CD14-positive monocyte (primary cell): ENCODE measurements at regions not wholly inside any gene's neighbourhood (a gene's known extent, or its start where the extent isn't known, plus 50 kb on each side); places are given as distances from the start of the nearest gene placed in this dataset.

Experiments
- DNase-seq, 3 donors: peaks; one replicate each; pipeline ENCODE4 v3.0.0-alpha.2; 2011 to 2022
- H2AFZ ChIP-seq: 2 replicates; pipeline ENCODE4 v1.6.0; 2012; ENCODE audit warnings: mild to moderate bottlenecking, low read depth, low read length, inconsistent platforms; ENCODE audit not compliant: insufficient read depth, poor library complexity, severe bottlenecking
- H3K27ac ChIP-seq, 2 donors: 1 replicate in 1 of 2; 2 replicates in 1 of 2; pipeline ENCODE4 v1.5.1; 2012 to 2013; ENCODE audit warnings: low read length in 2 of 2, control low read depth in 1 of 2, inconsistent platforms in 1 of 2, low read depth in 1 of 2, mild to moderate bottlenecking in 1 of 2
- H3K27me3 ChIP-seq, 2 donors: one replicate each; pipeline versions ENCODE4 v1.6.0 to v1.6.1; 2011 to 2013; ENCODE audit warnings: low read length in 2 of 2; ENCODE audit not compliant: control insufficient read depth in 2 of 2, insufficient read depth in 2 of 2
- H3K36me3 ChIP-seq, 2 donors: replicated peaks in 1 of 2; 1 replicate in 1 of 2; 2 replicates in 1 of 2; pipeline versions ENCODE4 v1.5.1 to v1.6.1; 2012 to 2013; ENCODE audit warnings: low read length in 2 of 2, control low read depth in 1 of 2, inconsistent platforms in 1 of 2, mild to moderate bottlenecking in 1 of 2; ENCODE audit not compliant: insufficient read depth in 2 of 2, control insufficient read depth in 1 of 2
- H3K4me1 ChIP-seq, 2 donors: 1 replicate in 1 of 2; 2 replicates in 1 of 2; pipeline versions ENCODE4 v1.5.1 to v1.6.1; 2012 to 2013; ENCODE audit warnings: low read length in 2 of 2, control low read depth in 1 of 2, inconsistent platforms in 1 of 2, mild to moderate bottlenecking in 1 of 2, moderate library complexity in 1 of 2; ENCODE audit not compliant: insufficient read depth in 2 of 2, control insufficient read depth in 1 of 2
- H3K4me2 ChIP-seq: replicated peaks from 2 replicates; pipeline ENCODE3; 2012; ENCODE audit warnings: low read length, moderate library complexity, mild to moderate bottlenecking; ENCODE audit not compliant: poor library complexity, severe bottlenecking; ENCODE audit errors: extremely low read depth
- H3K4me3 ChIP-seq, 3 experiments: fragments of 200-600 bp in 1 of 3; sonication (generic) in 1 of 3; replicated peaks in 1 of 3; 1 replicate in 2 of 3; 2 replicates in 1 of 3; pipeline ENCODE4 v1.5.1; 2011 to 2013; ENCODE audit warnings: low read length in 3 of 3, mild to moderate bottlenecking in 3 of 3, control low read depth in 2 of 3, low read depth in 2 of 3, inconsistent platforms in 1 of 3, moderate library complexity in 1 of 3
- H3K79me2 ChIP-seq: 2 replicates; pipeline ENCODE4 v1.6.0; 2012; ENCODE audit warnings: mild to moderate bottlenecking, control low read depth, inconsistent platforms, low read length, moderate library complexity; ENCODE audit not compliant: insufficient read depth
- H3K9ac ChIP-seq: 2 replicates; pipeline ENCODE4 v1.6.0; 2017; ENCODE audit warnings: low read length, mild to moderate bottlenecking; ENCODE audit not compliant: insufficient read depth, poor library complexity, severe bottlenecking
- H3K9me3 ChIP-seq, 2 donors: replicated peaks in 1 of 2; 1 replicate in 1 of 2; 2 replicates in 1 of 2; pipeline versions ENCODE4 v1.5.1 to v1.6.1; 2012 to 2013; ENCODE audit warnings: low read length in 2 of 2, control low read depth in 1 of 2; ENCODE audit not compliant: control insufficient read depth in 1 of 2, insufficient read depth in 1 of 2
- H4K20me1 ChIP-seq: 2 replicates; pipeline ENCODE4 v1.6.0; 2012; ENCODE audit warnings: mild to moderate bottlenecking, low read length, control low read depth, moderate library complexity; ENCODE audit not compliant: insufficient read depth
- H3K27ac Mint-ChIP-seq, 7 donors: one replicate each; pipeline ENCODE4 v1.8.0; 2020; ENCODE audit warnings: mild to moderate bottlenecking in 7 of 7, mixed read lengths in 7 of 7, moderate library complexity in 6 of 7, inconsistent platforms in 2 of 7
- H3K27me3 Mint-ChIP-seq, 3 donors: one replicate each; pipeline ENCODE4 v1.8.0; 2021 to 2022; ENCODE audit warnings: low read depth in 3 of 3, mild to moderate bottlenecking in 3 of 3, mixed read lengths in 3 of 3, moderate library complexity in 3 of 3, inconsistent platforms in 1 of 3
- H3K36me3 Mint-ChIP-seq, 2 donors: one replicate each; pipeline ENCODE4 v1.8.0; 2020; ENCODE audit warnings: mixed read lengths in 2 of 2, inconsistent platforms in 1 of 2, mild to moderate bottlenecking in 1 of 2
- H3K4me1 Mint-ChIP-seq: one replicate; pipeline ENCODE4 v1.8.0; 2020; ENCODE audit warnings: mild to moderate bottlenecking, mixed read lengths
- H3K4me3 Mint-ChIP-seq, 2 donors: one replicate each; pipeline ENCODE4 v1.8.0; 2020; ENCODE audit warnings: mild to moderate bottlenecking in 2 of 2, mixed read lengths in 2 of 2, moderate library complexity in 1 of 2
- H3K9me3 Mint-ChIP-seq, 7 donors: one replicate each; pipeline ENCODE4 v1.8.0; 2020 to 2022; ENCODE audit warnings: mixed read lengths in 7 of 7, mild to moderate bottlenecking in 6 of 7, moderate library complexity in 6 of 7, inconsistent platforms in 2 of 7
- CTCF ChIP-seq: fragments of 200-600 bp; IDR thresholded peaks from one replicate; pipeline ENCODE4 v1.8.0; 2022; ENCODE audit warnings: antibody characterized with exemption, mild to moderate bottlenecking
- WGBS: methylation state at CpG from one replicate; pipeline ENCODE4 v1.1.5; 2013; ENCODE audit warnings: missing lambda C conversion rate; ENCODE audit not compliant: insufficient coverage; 5-methylcytosine and 5-hydroxymethylcytosine counted together
- intact Hi-C, 2 donors: fragments of 100-400 bp; cut with micrococcal nuclease; formaldehyde crosslinking; loops; one replicate each; pipeline versions ENCODE4 v1.15.0 to v1.15.1; 2023

- Histone ChIP-seq H3K36me3 (no peaks in the 10 kb centered on the region), H3K4me2 (peak overlapping the region; percentile 78), H3K4me3 (peak overlapping the region; percentile 6 to 72 (median 50)), H3K27me3 (peaks cover 15 to 23% of the 10 kb centered on the region in 2 donors), H4K20me1 (no peaks in the 10 kb centered on the region), H3K79me2 (no peaks in the 10 kb centered on the region), H2AFZ (peak overlapping the region; percentile 62), H3K9ac (no peak overlapping the region), H3K9me3 (no peaks in the 10 kb centered on the region), H3K27ac (no peak overlapping the region), H3K4me1 (peaks cover 7 to 10% of the 10 kb centered on the region in 2 donors)
- H3K9me3 Mint-ChIP-seq, result peaks cover 0 to 4% (median 0%) of the 10 kb centered on the region in 7 donors
- peaks cover 22 to 27% (median 27%) of the 10 kb centered on the region in 3 donors for H3K27me3 Mint-ChIP-seq
- TF ChIP-seq CTCF, result no peak
- intact Hi-C loops, result no loop called here
- H3K4me3 Mint-ChIP-seq, result peak overlapping the region; percentile 76 to 92
- peaks cover 12% of the 10 kb centered on the region for H3K4me1 Mint-ChIP-seq
- H3K36me3 Mint-ChIP-seq, result no peaks in the 10 kb centered on the region
- WGBS, result under 1% methylated on average over 57 of the region's 76 CpGs
- no peak for DNase-seq
- H3K27ac Mint-ChIP-seq, result no peak overlapping the region
Measured at GRCh38 chr2:58428096-58429013, 187.2 kb upstream of the FANCL start.

- Histone ChIP-seq H3K27me3 (peaks cover 15 to 23% of the 10 kb centered on the region in 2 donors), H3K4me1 (peaks cover 7 to 10% of the 10 kb centered on the region in 2 donors), H3K36me3 (no peaks in the 10 kb centered on the region), H3K4me2 (peak overlapping the region; percentile 78), H3K27ac (no peak overlapping the region), H2AFZ (peak overlapping the region; percentile 62), H4K20me1 (no peaks in the 10 kb centered on the region), H3K79me2 (no peaks in the 10 kb centered on the region), H3K4me3 (peak overlapping the region; percentile 6 to 72 (median 50)), H3K9me3 (no peaks in the 10 kb centered on the region), H3K9ac (no peak overlapping the region)
- no peak for TF ChIP-seq CTCF
- Mint-ChIP-seq H3K27ac (no peak overlapping the region), H3K4me3 (peak overlapping the region; percentile 76 to 92), H3K27me3 (peaks cover 22 to 27% (median 27%) of the 10 kb centered on the region in 3 donors), H3K4me1 (peaks cover 12% of the 10 kb centered on the region), H3K36me3 (no peaks in the 10 kb centered on the region), H3K9me3 (peaks cover 0 to 4% (median 0%) of the 10 kb centered on the region in 7 donors)
- no peak for DNase-seq
- 0% methylated on average over 22 of the region's 28 CpGs for WGBS
- intact Hi-C loops, result no loop called here
Measured at GRCh38 chr2:58427572-58428095, 186.5 kb upstream of the FANCL start.
